ENCODE measurements at regions not wholly inside any gene's neighbourhood (a gene's known extent, or its start where the extent isn't known, plus 50 kb on each side); places are given as distances from the start of the nearest gene placed in this dataset.

DNA sequence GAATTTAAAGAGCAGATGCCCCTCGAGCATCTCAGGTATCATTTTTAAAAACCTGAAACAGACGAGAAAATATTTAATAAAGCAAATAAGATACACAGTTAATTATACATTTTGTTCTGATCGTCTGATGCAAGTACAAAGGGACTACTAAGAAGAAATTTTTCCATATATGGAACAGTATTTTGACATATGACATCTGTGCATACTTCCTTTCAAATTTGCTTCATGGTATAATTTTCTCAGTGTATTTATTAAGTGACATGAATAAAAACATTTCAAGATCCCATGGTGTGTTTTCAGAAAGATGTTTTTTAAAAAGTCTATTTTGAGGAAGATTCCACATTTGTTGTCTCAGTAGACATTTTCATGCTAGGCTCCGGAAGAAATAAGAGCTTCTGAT, 208.1 kb downstream of the VGLL3 start:
- 45 to 57% methylated on average over 4 of the region's 4 CpGs for WGBS, 2 donors (ENCODE audit: low coverage in 1 of 2)
- Histone ChIP-seq H3K36me3 (no peaks in the 10 kb centered on the region), H3K4me1 (no peaks in the 10 kb centered on the region), H3K4me3 (no peak overlapping the region), H3K9me3 (no peaks in the 10 kb centered on the region), H3K27me3 (no peaks in the 10 kb centered on the region), H3K27ac (no peak overlapping the region)
- no peak for DNase-seq
- in situ Hi-C loops (cut with MboI; ENCODE audit: low pct_ligation_motif_present in 1 of 4, low pct_unique_long_range_greater_than_20kb in 1 of 4, low sequenced_read_pairs in 3 of 4): loop anchor here in 3 of 4 donors (25.0 kb wide), 1 partner anchor 304 kb away; no protein-coding TSS in a partner anchor
- TF ChIP-seq POLR2A (IDR thresholded peaks at IDR 0.05): no peak
- TF ChIP-seq, protein P1, sequence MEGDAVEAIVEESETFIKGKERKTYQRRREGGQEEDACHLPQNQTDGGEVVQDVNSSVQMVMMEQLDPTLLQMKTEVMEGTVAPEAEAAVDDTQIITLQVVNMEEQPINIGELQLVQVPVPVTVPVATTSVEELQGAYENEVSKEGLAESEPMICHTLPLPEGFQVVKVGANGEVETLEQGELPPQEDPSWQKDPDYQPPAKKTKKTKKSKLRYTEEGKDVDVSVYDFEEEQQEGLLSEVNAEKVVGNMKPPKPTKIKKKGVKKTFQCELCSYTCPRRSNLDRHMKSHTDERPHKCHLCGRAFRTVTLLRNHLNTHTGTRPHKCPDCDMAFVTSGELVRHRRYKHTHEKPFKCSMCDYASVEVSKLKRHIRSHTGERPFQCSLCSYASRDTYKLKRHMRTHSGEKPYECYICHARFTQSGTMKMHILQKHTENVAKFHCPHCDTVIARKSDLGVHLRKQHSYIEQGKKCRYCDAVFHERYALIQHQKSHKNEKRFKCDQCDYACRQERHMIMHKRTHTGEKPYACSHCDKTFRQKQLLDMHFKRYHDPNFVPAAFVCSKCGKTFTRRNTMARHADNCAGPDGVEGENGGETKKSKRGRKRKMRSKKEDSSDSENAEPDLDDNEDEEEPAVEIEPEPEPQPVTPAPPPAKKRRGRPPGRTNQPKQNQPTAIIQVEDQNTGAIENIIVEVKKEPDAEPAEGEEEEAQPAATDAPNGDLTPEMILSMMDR (IDR thresholded peaks at IDR 0.05): no peak
- no peak for TF ChIP-seq EP300 (IDR thresholded peaks at IDR 0.05; ENCODE audit: low read depth)
- no peak for TF ChIP-seq POLR2AphosphoS5 (IDR thresholded peaks at IDR 0.05)
- intact Hi-C loops (cut with DNase I; ENCODE audit: low total_unique reads): no loop called here

DNA sequence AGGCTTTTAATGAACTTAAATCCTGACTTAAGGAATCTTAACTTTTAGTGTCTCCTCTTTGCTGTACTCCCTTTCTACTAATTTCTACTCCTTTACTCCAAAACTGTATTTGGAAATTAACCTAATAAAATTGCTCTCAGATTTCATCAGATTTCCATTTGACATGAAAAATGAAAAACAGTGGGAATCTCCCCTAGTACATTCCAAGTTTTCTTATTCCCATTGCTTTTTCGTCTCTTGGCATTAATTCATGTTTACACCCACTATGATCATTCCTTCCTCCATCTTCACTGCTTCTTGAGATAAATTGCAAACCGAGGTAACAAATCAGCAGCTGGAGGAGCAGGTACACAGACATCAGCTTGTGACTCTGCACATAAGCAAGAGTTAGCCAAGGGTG, 208.7 kb downstream of the VGLL3 start:
- Histone ChIP-seq H3K4me1 (no peaks in the 10 kb centered on the region), H3K9me3 (no peaks in the 10 kb centered on the region), H3K27me3 (no peaks in the 10 kb centered on the region), H3K36me3 (no peaks in the 10 kb centered on the region), H3K27ac (no peak overlapping the region), H3K4me3 (no peak overlapping the region)
- no peak for DNase-seq
- 17 to 31% methylated on average over 2 of the region's 2 CpGs for WGBS, 2 donors (ENCODE audit: low coverage in 1 of 2)
- intact Hi-C loops (cut with DNase I; ENCODE audit: low total_unique reads) (no loop called here), in situ Hi-C loops (cut with MboI; ENCODE audit: low pct_ligation_motif_present in 1 of 4, low pct_unique_long_range_greater_than_20kb in 1 of 4, low sequenced_read_pairs in 3 of 4) (loop anchor here in 3 of 4 donors (25.0 kb wide), 1 partner anchor 305 kb away; no protein-coding TSS in a partner anchor)
- TF ChIP-seq POLR2A (IDR thresholded peaks at IDR 0.05) (no peak), POLR2AphosphoS5 (IDR thresholded peaks at IDR 0.05) (no peak)

DNA sequence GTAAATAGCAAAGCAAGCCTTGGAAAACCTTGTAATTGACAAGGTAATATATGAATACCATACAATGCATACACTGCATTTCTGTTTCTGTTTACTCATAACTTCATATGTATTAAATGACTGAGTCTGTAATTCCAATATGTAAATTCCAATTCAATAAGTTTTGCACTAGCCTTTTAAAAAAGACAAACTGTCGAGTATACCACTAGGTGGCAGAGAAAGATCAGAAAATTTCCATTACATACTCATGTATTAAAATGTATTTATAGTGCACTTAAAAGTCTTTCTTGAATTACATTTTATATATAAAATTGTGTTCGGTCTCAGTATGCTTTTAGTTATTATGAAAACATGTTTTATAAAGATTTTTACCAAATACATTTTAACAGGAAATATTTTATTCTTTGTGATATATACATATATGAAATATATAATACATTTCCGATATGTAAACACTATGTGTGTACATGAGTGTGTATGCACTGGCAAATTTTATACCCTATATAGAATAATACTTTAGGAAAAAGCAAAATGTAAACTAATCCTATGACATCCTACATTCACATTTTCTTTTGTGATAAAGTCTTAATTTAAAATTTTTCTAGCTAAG, 216.8 kb downstream of the VGLL3 start:
- Histone ChIP-seq H3K4me3 (no peak overlapping the region), H3K4me1 (no peaks in the 10 kb centered on the region), H3K9me3 (no peaks in the 10 kb centered on the region), H3K27me3 (no peaks in the 10 kb centered on the region), H3K27ac (no peak overlapping the region), H3K36me3 (no peaks in the 10 kb centered on the region)
- intact Hi-C loops (cut with DNase I; ENCODE audit: low total_unique reads): loop anchor here (10.0 kb wide), 2 partner anchors 311 to 381 kb away; no protein-coding TSS in a partner anchor
- in situ Hi-C loops (cut with MboI; ENCODE audit: low pct_ligation_motif_present in 1 of 4, low pct_unique_long_range_greater_than_20kb in 1 of 4, low sequenced_read_pairs in 3 of 4): loop anchor here in 1 of 4 donors (25.0 kb wide), 1 partner anchor 388 kb away; no protein-coding TSS in a partner anchor
- WGBS, 2 donors (ENCODE audit: low coverage in 1 of 2): 25 to 27% methylated on average over 3 of the region's 3 CpGs
- DNase-seq: no peak
- TF ChIP-seq, protein P1 (IDR thresholded peaks at IDR 0.05): peak; percentile 31 to 47 (median 40)
- TF ChIP-seq POLR2A (IDR thresholded peaks at IDR 0.05): no peak
- no peak for TF ChIP-seq EP300 (IDR thresholded peaks at IDR 0.05; ENCODE audit: low read depth)

DNA sequence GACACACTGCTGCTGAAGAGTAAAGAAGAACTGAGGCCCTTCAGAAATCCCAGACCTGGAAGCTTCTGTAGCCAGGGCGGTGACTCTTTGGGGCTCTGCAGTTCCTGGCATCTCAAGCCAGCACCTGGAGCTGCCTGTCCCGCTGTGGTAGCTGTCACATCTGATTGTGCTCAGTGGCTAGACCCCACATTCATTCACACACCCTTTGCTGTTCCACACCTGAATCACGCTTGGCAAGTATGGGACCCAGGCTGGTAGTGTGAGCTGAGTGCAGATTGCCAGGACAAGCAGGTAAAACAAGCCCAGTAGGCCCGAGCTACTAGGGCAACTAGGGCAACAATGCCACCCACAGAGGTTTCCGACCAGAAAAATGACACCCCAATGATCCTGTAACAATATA, 218.2 kb downstream of the VGLL3 start:
- Histone ChIP-seq H3K9me3 (no peaks in the 10 kb centered on the region), H3K36me3 (no peaks in the 10 kb centered on the region), H3K27me3 (no peaks in the 10 kb centered on the region), H3K27ac (no peak overlapping the region), H3K4me3 (no peak overlapping the region), H3K4me1 (no peaks in the 10 kb centered on the region)
- in situ Hi-C loops (cut with MboI; ENCODE audit: low pct_ligation_motif_present in 1 of 4, low pct_unique_long_range_greater_than_20kb in 1 of 4, low sequenced_read_pairs in 3 of 4): loop anchor here in 1 of 4 donors (25.0 kb wide), 1 partner anchor 390 kb away; no protein-coding TSS in a partner anchor
- intact Hi-C loops (cut with DNase I; ENCODE audit: low total_unique reads): loop anchor here (10.0 kb wide), 2 partner anchors 312 to 382 kb away; no protein-coding TSS in a partner anchor
- TF ChIP-seq POLR2A (IDR thresholded peaks at IDR 0.05): no peak
- TF ChIP-seq, protein P1 (IDR thresholded peaks at IDR 0.05): no peak
- TF ChIP-seq POLR2AphosphoS5 (IDR thresholded peaks at IDR 0.05): no peak
- no peak for TF ChIP-seq EP300 (IDR thresholded peaks at IDR 0.05; ENCODE audit: low read depth)
- WGBS, 2 donors (ENCODE audit: low coverage in 1 of 2): 80% methylated on average over 5 of the region's 5 CpGs; no CpG with 5 or more reads in 1 of the 2 donors
- no peak for DNase-seq

All from transverse colon (tissue), 4 donors.